Loucy (cell line): ENCODE measurements at regions not wholly inside any gene's neighbourhood (a gene's known extent, or its start where the extent isn't known, plus 50 kb on each side); places are given as distances from the start of the nearest gene placed in this dataset.

ENCODE experiments used
- CTCF ChIP-seq: fragments of 200-600 bp; sonication (generic); conservative IDR thresholded peaks from 2 replicates; pipeline ENCODE4 v1.5.1; 2014; ENCODE audit warnings: mild to moderate bottlenecking, antibody characterized with exemption, low read length
- EZH2phosphoT487 ChIP-seq: fragments of 200-600 bp; IDR thresholded peaks from 2 replicates; pipeline ENCODE4 v1.6.1; 2018; ENCODE audit warnings: antibody characterized with exemption, mild to moderate bottlenecking, moderate library complexity, borderline replicate concordance

GRCh38 chr9:13728917-13729811, 449.7 kb upstream of the MPDZ start:
- TF ChIP-seq CTCF (no peak), EZH2phosphoT487 (no peak)
